ENCODE measurements at regions not wholly inside any gene's neighbourhood (a gene's known extent, or its start where the extent isn't known, plus 50 kb on each side); places are given as distances from the start of the nearest gene placed in this dataset.

DNA sequence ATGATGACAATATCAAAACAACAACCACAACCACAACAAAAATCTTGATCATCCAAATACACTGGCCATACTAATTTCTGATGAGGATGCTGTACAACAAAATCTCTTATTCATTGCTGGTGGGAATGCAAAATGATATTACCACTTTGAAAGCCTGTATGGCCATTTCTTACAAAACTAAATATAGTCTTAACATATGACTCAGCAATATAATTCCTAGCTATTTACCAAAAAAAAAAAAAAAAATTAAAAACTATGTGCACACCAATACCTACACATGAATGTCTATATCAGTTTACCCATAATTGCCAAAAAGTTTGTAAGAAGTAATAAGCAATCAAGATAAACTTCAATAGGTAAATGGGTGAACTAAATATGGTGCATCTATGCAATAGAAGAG is 1379.7 kb downstream of the CDH11 start:
- TF ChIP-seq, protein P1, sequence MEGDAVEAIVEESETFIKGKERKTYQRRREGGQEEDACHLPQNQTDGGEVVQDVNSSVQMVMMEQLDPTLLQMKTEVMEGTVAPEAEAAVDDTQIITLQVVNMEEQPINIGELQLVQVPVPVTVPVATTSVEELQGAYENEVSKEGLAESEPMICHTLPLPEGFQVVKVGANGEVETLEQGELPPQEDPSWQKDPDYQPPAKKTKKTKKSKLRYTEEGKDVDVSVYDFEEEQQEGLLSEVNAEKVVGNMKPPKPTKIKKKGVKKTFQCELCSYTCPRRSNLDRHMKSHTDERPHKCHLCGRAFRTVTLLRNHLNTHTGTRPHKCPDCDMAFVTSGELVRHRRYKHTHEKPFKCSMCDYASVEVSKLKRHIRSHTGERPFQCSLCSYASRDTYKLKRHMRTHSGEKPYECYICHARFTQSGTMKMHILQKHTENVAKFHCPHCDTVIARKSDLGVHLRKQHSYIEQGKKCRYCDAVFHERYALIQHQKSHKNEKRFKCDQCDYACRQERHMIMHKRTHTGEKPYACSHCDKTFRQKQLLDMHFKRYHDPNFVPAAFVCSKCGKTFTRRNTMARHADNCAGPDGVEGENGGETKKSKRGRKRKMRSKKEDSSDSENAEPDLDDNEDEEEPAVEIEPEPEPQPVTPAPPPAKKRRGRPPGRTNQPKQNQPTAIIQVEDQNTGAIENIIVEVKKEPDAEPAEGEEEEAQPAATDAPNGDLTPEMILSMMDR (IDR thresholded peaks at IDR 0.05), result no peak
- Histone ChIP-seq H3K9me3 (no peaks in the 10 kb centered on the region), H3K36me3 (no peaks in the 10 kb centered on the region), H3K4me1 (no peaks in the 10 kb centered on the region), H3K27me3 (no peaks in the 10 kb centered on the region), H3K4me3 (no peak overlapping the region), H3K27ac (no peak overlapping the region)
- intact Hi-C loops (cut with DNase I; ENCODE audit: low total_unique reads), result no loop called here
- no peak for DNase-seq

DNA sequence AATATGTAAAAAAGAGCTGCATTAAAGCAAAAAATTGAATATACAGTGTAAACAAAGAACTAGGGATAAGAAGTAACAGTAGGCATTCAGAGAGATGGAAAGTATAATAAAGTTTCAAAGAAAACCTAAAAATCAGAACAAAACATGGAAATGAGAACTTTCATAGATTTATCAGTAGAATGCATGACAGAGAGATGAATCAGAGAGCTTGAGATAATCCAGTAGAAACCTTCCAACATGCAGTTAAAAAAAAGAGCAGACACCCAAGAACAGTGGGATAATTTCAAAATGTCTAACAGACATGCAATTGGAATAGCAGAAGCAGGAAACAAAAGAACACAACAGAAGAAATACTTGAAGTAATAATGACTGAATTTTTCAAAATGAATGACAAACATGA is 1384.2 kb downstream of the CDH11 start:
- Histone ChIP-seq H3K27me3 (no peaks in the 10 kb centered on the region), H3K36me3 (no peaks in the 10 kb centered on the region), H3K4me1 (no peaks in the 10 kb centered on the region), H3K27ac (no peak overlapping the region), H3K9me3 (no peaks in the 10 kb centered on the region), H3K4me3 (no peak overlapping the region)
- TF ChIP-seq, protein P1 (IDR thresholded peaks at IDR 0.05), result no peak
- intact Hi-C loops (cut with DNase I; ENCODE audit: low total_unique reads), result no loop called here
- DNase-seq, result no peak

DNA sequence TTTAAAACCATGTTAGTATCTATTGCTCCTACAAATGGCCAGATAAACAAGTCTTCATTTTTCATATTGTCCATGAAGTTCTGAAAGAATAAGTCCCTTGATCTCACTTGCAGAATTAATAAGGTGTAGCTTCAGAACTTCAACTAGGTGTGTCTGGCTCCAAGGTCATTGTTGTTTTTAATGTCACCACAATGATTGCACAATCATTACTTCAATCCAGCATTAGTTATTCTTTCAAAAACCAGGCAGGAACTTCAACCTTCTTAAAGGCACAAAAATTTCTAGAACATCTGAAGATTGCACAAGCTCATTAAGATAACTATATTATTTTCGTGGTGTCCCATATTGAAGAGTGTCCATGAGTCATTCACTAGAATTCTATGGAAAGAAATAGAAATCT is 1386.4 kb downstream of the CDH11 start:
- no peaks in the 10 kb centered on the region for H3K9me3 ChIP-seq
- H3K27me3 ChIP-seq, result no peaks in the 10 kb centered on the region
- H3K36me3 ChIP-seq, result no peaks in the 10 kb centered on the region
- intact Hi-C loops (cut with DNase I; ENCODE audit: low total_unique reads), result no loop called here
- no peak for DNase-seq
- TF ChIP-seq, protein P1 (IDR thresholded peaks at IDR 0.05), result no peak
- no peak overlapping the region for H3K4me3 ChIP-seq
- no peak overlapping the region for H3K27ac ChIP-seq
- H3K4me1 ChIP-seq, result no peaks in the 10 kb centered on the region

DNA sequence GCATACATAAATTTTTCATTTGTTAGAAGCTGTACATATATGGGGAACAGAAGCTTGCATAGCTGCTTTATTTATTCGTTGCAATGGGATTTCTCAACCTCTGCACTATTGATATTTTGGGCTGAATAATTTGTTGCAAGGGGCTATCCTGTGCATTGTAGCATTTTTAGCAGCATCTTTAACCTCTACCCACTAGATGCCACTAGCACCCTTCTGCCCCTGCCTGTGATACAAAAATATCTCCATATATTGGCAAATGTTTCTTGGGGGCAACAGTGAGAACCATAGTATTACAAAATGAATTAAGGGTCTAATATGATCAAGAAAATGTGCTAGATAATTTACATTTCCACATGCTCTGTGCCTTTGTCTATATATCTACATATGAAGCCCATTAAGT is 1401.0 kb downstream of the CDH11 start:
- TF ChIP-seq, protein P1 (IDR thresholded peaks at IDR 0.05), result no peak
- no peak for DNase-seq
- Histone ChIP-seq H3K36me3 (no peaks in the 10 kb centered on the region), H3K27ac (no peak overlapping the region), H3K4me1 (peaks cover 0 to 3% (median 0%) of the 10 kb centered on the region in 4 donors), H3K27me3 (no peaks in the 10 kb centered on the region), H3K4me3 (no peak overlapping the region), H3K9me3 (no peaks in the 10 kb centered on the region)
- intact Hi-C loops (cut with DNase I; ENCODE audit: low total_unique reads), result no loop called here

DNA sequence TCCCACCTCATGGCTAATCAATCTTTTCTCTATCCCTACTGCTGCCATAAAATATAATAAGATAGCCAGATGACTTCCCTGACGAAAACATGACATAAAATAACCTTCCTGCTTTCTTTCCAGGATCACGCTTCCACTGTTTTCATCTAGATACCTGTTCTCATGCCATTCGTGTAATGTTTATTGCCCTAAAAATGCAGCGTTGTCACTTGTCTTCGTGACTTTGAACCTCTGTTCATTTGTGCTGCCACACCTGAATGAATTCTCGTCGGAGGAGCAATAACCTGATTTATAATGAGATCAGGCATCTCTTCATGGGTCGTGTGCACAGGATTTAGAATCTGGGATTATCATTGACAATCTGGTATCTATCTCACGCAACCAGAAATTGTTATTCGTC is 1401.9 kb downstream of the CDH11 start:
- Histone ChIP-seq H3K4me1 (peaks cover 0 to 5% (median 0%) of the 10 kb centered on the region in 4 donors), H3K36me3 (no peaks in the 10 kb centered on the region), H3K4me3 (no peak overlapping the region), H3K27ac (no peak overlapping the region), H3K9me3 (no peaks in the 10 kb centered on the region), H3K27me3 (no peaks in the 10 kb centered on the region)
- intact Hi-C loops (cut with DNase I; ENCODE audit: low total_unique reads), result no loop called here
- no peak for DNase-seq
- TF ChIP-seq, protein P1 (IDR thresholded peaks at IDR 0.05), result no peak

DNA sequence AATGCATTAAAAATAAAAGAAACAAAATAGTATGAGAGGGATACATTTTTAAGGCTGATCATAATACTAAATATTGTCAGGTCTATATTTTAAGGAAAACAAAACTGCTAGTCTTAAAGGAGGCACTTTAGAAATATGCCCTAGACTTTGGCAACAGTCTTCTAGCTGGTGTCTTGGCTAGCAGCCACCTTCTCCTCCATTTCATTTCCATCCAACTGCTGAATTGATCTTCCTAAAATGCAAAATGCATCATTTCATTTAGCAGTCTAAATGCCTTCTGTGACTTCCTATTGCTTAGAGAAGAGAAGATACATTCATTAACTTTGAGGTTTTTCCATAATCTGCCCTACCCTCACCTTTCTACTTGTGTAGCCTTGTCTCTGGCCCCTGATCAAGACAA is 1404.1 kb downstream of the CDH11 start:
- Histone ChIP-seq H3K27me3 (no peaks in the 10 kb centered on the region), H3K27ac (no peak overlapping the region), H3K4me3 (no peak overlapping the region), H3K4me1 (peaks cover 0 to 5% (median 0%) of the 10 kb centered on the region in 4 donors), H3K36me3 (no peaks in the 10 kb centered on the region), H3K9me3 (no peaks in the 10 kb centered on the region)
- no peak for DNase-seq
- TF ChIP-seq, protein P1 (IDR thresholded peaks at IDR 0.05), result no peak
- intact Hi-C loops (cut with DNase I; ENCODE audit: low total_unique reads), result no loop called here

Measured in tibial artery (tissue), 4 donors.